ENCODE measurements at regions not wholly inside any gene's neighbourhood (a gene's known extent, or its start where the extent isn't known, plus 50 kb on each side); places are given as distances from the start of the nearest gene placed in this dataset.

- Histone ChIP-seq H3K4me2 (ENCODE audit: control insufficient read depth, extremely low read depth, insufficient read depth, low read depth, low read length) (no peak overlapping the region), H3K27me3 (ENCODE audit: control insufficient read depth, extremely low read depth, insufficient read depth, low read length) (no peaks in the 10 kb centered on the region), H3K9ac (ENCODE audit: control insufficient read depth, extremely low read depth, insufficient read depth, low read length) (no peak overlapping the region), H3K4me1 (ENCODE audit: control insufficient read depth, extremely low read depth, insufficient read depth, low read length) (no peaks in the 10 kb centered on the region), H3K9me1 (ENCODE audit: control insufficient read depth, extremely low read depth, insufficient read depth, low read length) (no peaks in the 10 kb centered on the region), H2AFZ (ENCODE audit: control insufficient read depth, low read length) (no peak overlapping the region), H3K36me3 (ENCODE audit: control insufficient read depth in 2 of 2, extremely low read depth in 1 of 2, insufficient read depth in 2 of 2, low read length in 2 of 2) (no peaks in the 10 kb centered on the region), H3K79me2 (ENCODE audit: control insufficient read depth, insufficient read depth, low read length) (no peaks in the 10 kb centered on the region), H3K4me3 (ENCODE audit: control insufficient read depth in 2 of 3, extremely low read depth in 1 of 3, insufficient read depth in 2 of 3, low read depth in 1 of 3, low read length in 3 of 3) (no peak overlapping the region), H4K20me1 (ENCODE audit: control insufficient read depth, extremely low read depth, insufficient read depth, low read length) (no peaks in the 10 kb centered on the region), H3K27ac (ENCODE audit: control insufficient read depth, insufficient read depth, low read length) (no peak overlapping the region), H3K9me3 (ENCODE audit: control insufficient read depth, low read depth, low read length) (no peaks in the 10 kb centered on the region)
- FAIRE-seq (no peak), DNase-seq (ENCODE audit: low read depth, low spot score) (no peak)
- dilution Hi-C loops (cut with MboI; ENCODE audit: extremely low pct_ligation_motif_present, low sequenced_read_pairs) = no loop called here
- TF ChIP-seq CTCF (optimal IDR thresholded peaks at IDR 0.05 in 1 of 3, IDR thresholded peaks at IDR 0.05 in 1 of 3, conservative IDR thresholded peaks at IDR 0.05 in 1 of 3; ENCODE audit: extremely low read depth in 1 of 3, insufficient read depth in 2 of 3, low read length in 3 of 3) (no peak), EZH2 (IDR thresholded peaks at IDR 0.05; ENCODE audit: low read length) (no peak)
These were observed 284.6 kb downstream of the MRPS30 start for GRCh38 chr5:45093377-45093776.

- Histone ChIP-seq H3K4me1 (ENCODE audit: control insufficient read depth, extremely low read depth, insufficient read depth, low read length) (no peaks in the 10 kb centered on the region), H3K4me3 (ENCODE audit: control insufficient read depth in 2 of 3, extremely low read depth in 1 of 3, insufficient read depth in 2 of 3, low read depth in 1 of 3, low read length in 3 of 3) (no peak overlapping the region), H3K9ac (ENCODE audit: control insufficient read depth, extremely low read depth, insufficient read depth, low read length) (no peak overlapping the region), H3K4me2 (ENCODE audit: control insufficient read depth, extremely low read depth, insufficient read depth, low read depth, low read length) (no peak overlapping the region), H3K27me3 (ENCODE audit: control insufficient read depth, extremely low read depth, insufficient read depth, low read length) (no peaks in the 10 kb centered on the region), H3K9me1 (ENCODE audit: control insufficient read depth, extremely low read depth, insufficient read depth, low read length) (no peaks in the 10 kb centered on the region), H3K9me3 (ENCODE audit: control insufficient read depth, low read depth, low read length) (no peaks in the 10 kb centered on the region), H4K20me1 (ENCODE audit: control insufficient read depth, extremely low read depth, insufficient read depth, low read length) (no peaks in the 10 kb centered on the region), H3K79me2 (ENCODE audit: control insufficient read depth, insufficient read depth, low read length) (no peaks in the 10 kb centered on the region), H3K27ac (ENCODE audit: control insufficient read depth, insufficient read depth, low read length) (no peak overlapping the region), H3K36me3 (ENCODE audit: control insufficient read depth in 2 of 2, extremely low read depth in 1 of 2, insufficient read depth in 2 of 2, low read length in 2 of 2) (no peaks in the 10 kb centered on the region), H2AFZ (ENCODE audit: control insufficient read depth, low read length) (no peak overlapping the region)
- no peak for TF ChIP-seq CTCF (optimal IDR thresholded peaks at IDR 0.05 in 1 of 3, IDR thresholded peaks at IDR 0.05 in 1 of 3, conservative IDR thresholded peaks at IDR 0.05 in 1 of 3; ENCODE audit: extremely low read depth in 1 of 3, insufficient read depth in 2 of 3, low read length in 3 of 3)
- FAIRE-seq (no peak), DNase-seq (ENCODE audit: low read depth, low spot score) (no peak)
- dilution Hi-C loops (cut with MboI; ENCODE audit: extremely low pct_ligation_motif_present, low sequenced_read_pairs) = no loop called here
These were observed 286.2 kb downstream of the MRPS30 start for GRCh38 chr5:45094876-45095440.
